SK-N-SH (cell line): ENCODE measurements at regions not wholly inside any gene's neighbourhood (a gene's known extent, or its start where the extent isn't known, plus 50 kb on each side); places are given as distances from the start of the nearest gene placed in this dataset.

Source experiments
- CTCF ChIA-PET: fragments of 300-600, 350-600 bp; formaldehyde crosslinking; extraction: SDS; loops from one replicate; lab custom pipeline; 2021; lab: Yijun Ruan, JAX
- POLR2A ChIA-PET: fragments of 350-600 bp; sonication (Branson Sonifier 250); formaldehyde crosslinking; extraction: SDS; loops from one replicate; lab custom pipeline; 2020; ENCODE audit warnings: antibody characterized with exemption, inconsistent platforms; lab: Yijun Ruan, JAX
- DNase-seq: peaks from one replicate; pipeline ENCODE4 v3.0.0; 2012
- H2AFZ ChIP-seq: fragments of 200-600 bp; sonication (generic); 2 replicates; pipeline ENCODE4 v1.8.1; 2016; ENCODE audit warnings: antibody characterized with exemption, mild to moderate bottlenecking, low read depth
- H3F3A ChIP-seq: fragments of 200-600 bp; sonication (generic); replicated peaks from 2 replicates; pipeline ENCODE3; 2016; ENCODE audit warnings: antibody characterized with exemption, mild to moderate bottlenecking; ENCODE audit not compliant: insufficient read depth
- H3K27ac ChIP-seq, 2 experiments: fragments of 200-500 bp in 1 of 2; fragments of 200-600 bp in 1 of 2; sonication (Bioruptor generic) in 1 of 2; sonication (generic), shearing (Covaris generic) in 1 of 2; 2 replicates each; pipeline versions ENCODE4 v1.5.1 to v1.6.1; 2014 to 2016; ENCODE audit warnings: low read depth in 2 of 2, inconsistent platforms in 1 of 2, low read length in 1 of 2, mild to moderate bottlenecking in 1 of 2, mixed read lengths in 1 of 2
- H3K27me3 ChIP-seq: fragments of 200-600 bp; sonication (generic), shearing (Covaris generic); 2 replicates; pipeline ENCODE4 v1.6.1; 2016; ENCODE audit warnings: mixed run types; ENCODE audit not compliant: insufficient read depth
- H3K36me3 ChIP-seq, 2 experiments: fragments of 200-500 bp in 1 of 2; fragments of 200-600 bp in 1 of 2; sonication (Bioruptor generic) in 1 of 2; sonication (generic) in 1 of 2; replicated peaks in 1 of 2; 2 replicates each; pipeline versions ENCODE3 to v1.5.1; 2014 to 2016; ENCODE audit warnings: low read length in 1 of 2, mild to moderate bottlenecking in 1 of 2; ENCODE audit not compliant: insufficient read depth in 2 of 2, control insufficient read depth in 1 of 2
- H3K4me1 ChIP-seq, 2 experiments: fragments of 200-500 bp in 1 of 2; fragments of 200-600 bp in 1 of 2; sonication (Bioruptor generic) in 1 of 2; sonication (generic), shearing (Covaris generic) in 1 of 2; 2 replicates each; pipeline versions ENCODE4 v1.5.1 to v1.6.1; 2014 to 2016; ENCODE audit warnings: low read depth in 1 of 2, low read length in 1 of 2, mixed run types in 1 of 2; ENCODE audit not compliant: insufficient read depth in 2 of 2, control insufficient read depth in 1 of 2
- H3K4me2 ChIP-seq: fragments of 200-600 bp; sonication (generic), shearing (Covaris generic); 2 replicates; pipeline ENCODE4 v1.6.1; 2017; ENCODE audit warnings: mixed run types
- H3K4me3 ChIP-seq, 2 experiments: fragments of 200-500 bp in 1 of 2; fragments of 200-600 bp in 1 of 2; sonication (Bioruptor generic) in 1 of 2; sonication (generic), shearing (Covaris generic) in 1 of 2; 2 replicates each; pipeline versions ENCODE4 v1.5.1 to v1.8.1; 2014 to 2016; ENCODE audit warnings: low read depth in 2 of 2, inconsistent platforms in 1 of 2, low read length in 1 of 2, mild to moderate bottlenecking in 1 of 2, mixed read lengths in 1 of 2, moderate library complexity in 1 of 2
- H3K79me2 ChIP-seq: fragments of 200-600 bp; sonication (generic); 2 replicates; pipeline ENCODE4 v1.8.1; 2017; ENCODE audit warnings: mild to moderate bottlenecking; ENCODE audit not compliant: insufficient read depth
- H3K9ac ChIP-seq: fragments of 200-600 bp; sonication (generic); 2 replicates; pipeline ENCODE4 v1.6.1; 2017; ENCODE audit warnings: mixed run types
- H3K9me2 ChIP-seq: fragments of 200-600 bp; sonication (generic); 2 replicates; pipeline ENCODE4 v1.6.1; 2017; ENCODE audit warnings: mixed run types
- H3K9me3 ChIP-seq: fragments of 200-600 bp; sonication (generic); 2 replicates; pipeline ENCODE4 v1.6.1; 2017; ENCODE audit warnings: mixed run types, mild to moderate bottlenecking, moderate library complexity
- H4K20me1 ChIP-seq: fragments of 200-600 bp; sonication (generic); 2 replicates; pipeline ENCODE4 v1.6.1; 2017; ENCODE audit warnings: mild to moderate bottlenecking, mixed run types; ENCODE audit not compliant: insufficient read depth
- CTCF ChIP-seq: fragments of 200-600 bp; sonication (generic); IDR thresholded peaks from 2 replicates; pipeline ENCODE4 v1.6.1; 2017; ENCODE audit warnings: antibody characterized with exemption, mild to moderate bottlenecking, moderate library complexity
- ELF1 ChIP-seq: IDR thresholded peaks from 2 replicates; pipeline ENCODE4 v1.4.0; 2012
- FOSL2 ChIP-seq: IDR thresholded peaks from 2 replicates; pipeline ENCODE4 v1.4.0; 2012; ENCODE audit warnings: low read depth, mild to moderate bottlenecking, moderate library complexity, borderline replicate concordance
- FOXM1 ChIP-seq: IDR thresholded peaks from 2 replicates; pipeline ENCODE4 v1.4.0; 2012; ENCODE audit warnings: low read depth, mild to moderate bottlenecking
- GATA2 ChIP-seq: sonication (generic); formaldehyde crosslinking; IDR thresholded peaks from 2 replicates; pipeline ENCODE4 v1.5.0; 2020; ENCODE audit warnings: mild to moderate bottlenecking, missing genetic modification reagents
- IRF3 ChIP-seq: fragments of 150-350 bp; IDR thresholded peaks from 2 replicates; pipeline ENCODE4 v1.6.1; 2016; ENCODE audit warnings: mild to moderate bottlenecking, low read depth, low read length
- NRF1 ChIP-seq: IDR thresholded peaks from 2 replicates; pipeline ENCODE4 v1.6.1; 2012; ENCODE audit warnings: low read depth, mild to moderate bottlenecking, low read length
- POLR2AphosphoS5 ChIP-seq: IDR thresholded peaks from 2 replicates; pipeline ENCODE4 v1.6.1; 2012; ENCODE audit warnings: low read depth, low read length
- RAD21 ChIP-seq: IDR thresholded peaks from 2 replicates; pipeline ENCODE4 v1.6.1; 2012; ENCODE audit warnings: mild to moderate bottlenecking, low read length
- RFX5 ChIP-seq: IDR thresholded peaks from 2 replicates; pipeline ENCODE4 v1.6.1; 2012; ENCODE audit warnings: mild to moderate bottlenecking, improper control_type of control experiment, low read length
- TAF1 ChIP-seq: IDR thresholded peaks from 2 replicates; pipeline ENCODE4 v1.6.1; 2012; ENCODE audit warnings: low read depth, mild to moderate bottlenecking, low read length, moderate library complexity, borderline replicate concordance
- TEAD4 ChIP-seq: IDR thresholded peaks from 2 replicates; pipeline ENCODE4 v1.4.0; 2012; ENCODE audit warnings: mild to moderate bottlenecking, borderline replicate concordance; ENCODE audit not compliant: insufficient read depth
- USF2 ChIP-seq: fragments of 150-350 bp; IDR thresholded peaks from 2 replicates; pipeline ENCODE4 v1.6.1; 2017; ENCODE audit warnings: antibody characterized with exemption, low read length, low read depth, borderline replicate concordance
- YY1 ChIP-seq: IDR thresholded peaks from 2 replicates; pipeline ENCODE4 v1.4.0; 2012; ENCODE audit warnings: low read depth, mild to moderate bottlenecking
- ZBTB33 ChIP-seq: IDR thresholded peaks from 2 replicates; pipeline ENCODE4 v1.4.0; 2012; ENCODE audit warnings: low read depth, borderline replicate concordance
- WGBS: methylation state at CpG from one replicate; pipeline ENCODE4 v1.1.6; 2017; ENCODE audit warnings: low lambda C conversion rate; 5-methylcytosine and 5-hydroxymethylcytosine counted together

DNA sequence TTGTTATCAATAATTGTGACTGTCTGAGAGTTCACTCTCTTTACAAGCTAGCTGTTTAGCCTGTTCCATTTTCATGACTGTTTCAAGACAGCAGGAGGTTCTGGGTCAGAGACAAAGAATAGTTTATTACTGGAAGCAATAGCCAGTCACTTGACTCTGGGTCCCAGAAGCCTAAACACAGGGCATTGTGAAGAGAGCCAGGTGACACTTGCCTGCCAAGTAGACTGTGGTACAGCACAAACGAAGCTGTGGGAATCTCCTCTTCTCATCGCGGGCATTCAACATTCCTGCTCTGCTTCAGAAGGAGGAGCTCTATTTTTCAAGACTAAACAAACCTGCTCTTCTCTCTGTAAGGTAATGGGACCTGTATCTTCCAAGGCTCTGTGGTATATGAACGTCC lies 485.1 kb downstream of the TRIML1 start:
- ChIA-PET CTCF (interaction anchor here (0.6 kb wide), 1 partner anchor 1009 kb away, joined by 3 read pairs; no protein-coding TSS in a partner anchor), POLR2A (no interaction called here)
- H3K9me3 ChIP-seq = no peaks in the 10 kb centered on the region
- H3K36me3 ChIP-seq = no peaks in the 10 kb centered on the region
- no peaks in the 10 kb centered on the region for H3K4me1 ChIP-seq
- no peaks in the 10 kb centered on the region for H3F3A ChIP-seq
- H3K9me2 ChIP-seq = 0 out of 2 replicates have a peak, but pooled peaks cover 4% of the 10 kb centered on the region
- H3K9ac ChIP-seq = no peak overlapping the region
- no peak for DNase-seq
- WGBS = 29% methylated on average over 4 of the region's 4 CpGs
- H3K27me3 ChIP-seq = no peaks in the 10 kb centered on the region
- TF ChIP-seq POLR2AphosphoS5 (no peak), FOSL2 (no peak), IRF3 (no peak), CTCF (no peak), YY1 (no peak), USF2 (no peak), RAD21 (no peak), ELF1 (no peak), RFX5 (no peak), TAF1 (no peak), TEAD4 (no peak), GATA2 (CRISPR knock-in tag) (no peak), ZBTB33 (no peak), FOXM1 (no peak), NRF1 (no peak)
- no peaks in the 10 kb centered on the region for H4K20me1 ChIP-seq
- H3K4me3 ChIP-seq = no peak overlapping the region
- no peak overlapping the region for H2AFZ ChIP-seq
- no peaks in the 10 kb centered on the region for H3K79me2 ChIP-seq
- no peak overlapping the region for H3K27ac ChIP-seq
- no peak overlapping the region for H3K4me2 ChIP-seq
